Tibial artery (tissue), 4 donors: ENCODE measurements at regions not wholly inside any gene's neighbourhood (a gene's known extent, or its start where the extent isn't known, plus 50 kb on each side); places are given as distances from the start of the nearest gene placed in this dataset.

Experiments
- DNase-seq, 2 donors: peaks; one replicate each; pipeline ENCODE4 v3.0.0-alpha.2; 2019
- H3K27ac ChIP-seq, 2 donors: fragments of 200-600 bp; sonication (generic) in 1 of 2; 1 replicate in 1 of 2; 2 replicates in 1 of 2; pipeline ENCODE4 v1.5.1; 2018 to 2019; ENCODE audit warnings: mild to moderate bottlenecking in 1 of 2
- H3K27me3 ChIP-seq, 2 donors: fragments of 200-600 bp; sonication (generic) in 1 of 2; one replicate each; pipeline versions ENCODE4 v1.5.1 to v1.6.0; 2016 to 2019
- H3K36me3 ChIP-seq, 3 donors: fragments of 200-600 bp; sonication (generic) in 2 of 3; one replicate each; pipeline ENCODE4 v1.5.1; 2016 to 2019; ENCODE audit warnings: mild to moderate bottlenecking in 2 of 3
- H3K4me1 ChIP-seq, 4 donors: fragments of 200-600 bp; sonication (generic) in 2 of 4; 1 replicate in 3 of 4; 2 replicates in 1 of 4; pipeline ENCODE4 v1.5.1; 2016 to 2019
- H3K4me3 ChIP-seq, 2 donors: fragments of 200-600 bp; sonication (generic) in 1 of 2; 1 replicate in 1 of 2; 2 replicates in 1 of 2; pipeline ENCODE4 v1.5.1; 2018 to 2019; ENCODE audit warnings: mild to moderate bottlenecking in 2 of 2
- H3K9me3 ChIP-seq, 3 donors: fragments of 200-600 bp; sonication (generic) in 1 of 3; one replicate each; pipeline ENCODE4 v1.5.1; 2016 to 2019
- CTCF ChIP-seq, 2 experiments: fragments of 200-600 bp in 1 of 2; fragments of 450-650 bp in 1 of 2; IDR thresholded peaks; one replicate each; pipeline ENCODE4 v1.5.1; 2017 to 2019; ENCODE audit warnings: antibody characterized with exemption in 2 of 2, mild to moderate bottlenecking in 1 of 2, moderate library complexity in 1 of 2
- intact Hi-C: fragments of 100-400 bp; cut with DNase I; formaldehyde crosslinking; loops from one replicate; pipeline ENCODE4 v1.15.0; 2023; ENCODE audit warnings: low total_unique reads

DNA sequence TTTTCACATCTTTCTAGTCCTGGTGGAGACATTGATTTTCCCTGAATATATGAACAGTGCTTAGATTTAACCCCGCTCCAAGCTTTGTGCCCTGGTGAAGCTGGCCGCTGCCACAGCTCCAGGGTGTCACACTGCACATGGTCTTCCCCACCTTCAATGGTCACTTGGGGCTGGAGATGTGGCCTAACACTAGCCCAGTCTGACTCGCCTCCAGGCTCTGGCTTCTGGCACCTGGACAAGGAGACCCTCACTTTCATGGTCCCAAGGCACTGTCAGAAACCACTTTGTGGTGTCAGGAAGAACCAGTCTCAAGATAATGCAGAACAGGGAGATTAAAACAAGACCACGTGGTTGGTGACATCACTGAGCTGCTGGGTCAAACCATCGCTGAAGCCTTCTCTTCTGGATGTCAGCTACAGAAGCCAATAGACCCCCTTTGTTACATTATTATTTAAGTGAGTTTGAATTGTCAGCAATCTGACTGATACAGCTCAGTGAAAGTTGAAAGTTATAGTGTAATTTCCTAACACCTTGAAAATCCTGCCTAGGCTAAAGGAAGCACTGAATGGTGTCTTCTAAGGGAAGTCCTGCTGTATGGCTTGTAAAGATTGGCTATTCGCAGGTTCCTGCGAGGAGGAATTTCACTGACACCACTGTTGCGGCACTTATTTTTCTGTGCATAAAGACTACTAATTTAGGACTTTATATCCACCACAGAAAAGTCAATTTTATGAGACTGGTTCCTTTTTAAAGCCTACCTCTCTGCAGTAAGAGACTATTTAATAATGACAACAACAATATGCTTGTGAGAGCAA, 55.0 kb upstream of the CTDP1 start:
- DNase-seq = peak in 1 of 2 donors; percentile 25
- Histone ChIP-seq H3K9me3 (no peaks in the 10 kb centered on the region), H3K27me3 (peaks cover 0 to 6% of the 10 kb centered on the region in 2 donors), H3K4me1 (peaks cover 0 to 11% (median 6%) of the 10 kb centered on the region in 4 donors), H3K27ac (no peak overlapping the region), H3K4me3 (no peak overlapping the region), H3K36me3 (no peaks in the 10 kb centered on the region)
- TF ChIP-seq CTCF (IDR thresholded peaks at IDR 0.05) = no peak
- intact Hi-C loops = no loop called here

DNA sequence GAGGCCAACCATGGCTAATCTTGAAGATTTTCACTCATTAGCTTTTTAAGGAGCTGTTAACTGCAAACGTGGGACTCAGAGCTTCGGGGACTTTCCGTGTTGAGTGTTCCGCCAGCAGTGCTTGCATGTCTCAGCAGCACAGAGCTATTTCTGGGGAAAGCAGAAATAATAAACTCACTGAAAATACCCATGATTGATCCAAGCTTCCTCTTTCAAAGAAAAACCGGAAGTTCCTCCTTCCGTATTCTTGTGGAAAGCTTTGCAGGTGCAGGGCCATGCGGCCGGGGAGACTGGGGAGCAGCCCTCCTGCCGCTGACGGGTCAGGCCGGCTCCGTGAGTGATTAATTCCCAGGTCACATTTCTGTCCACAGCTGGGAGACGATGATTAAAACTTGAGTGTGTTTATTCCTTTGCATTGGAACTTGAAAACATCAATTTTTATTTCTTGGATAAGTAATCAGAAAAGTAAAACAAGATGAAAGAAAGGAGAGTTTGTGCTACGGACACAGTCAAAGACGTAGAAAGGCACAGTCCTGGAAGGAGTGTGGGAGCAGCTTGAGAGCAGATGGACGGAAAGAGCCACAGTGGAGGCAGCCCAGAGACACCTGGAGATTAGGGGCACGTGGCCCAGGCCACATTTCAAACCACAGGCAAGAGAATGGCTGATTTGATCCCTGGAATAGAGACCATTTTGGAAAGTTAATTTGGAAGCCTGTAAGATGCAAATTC, 54.2 kb upstream of the CTDP1 start:
- Histone ChIP-seq H3K4me3 (no peak overlapping the region), H3K9me3 (no peaks in the 10 kb centered on the region), H3K27me3 (peaks cover 0 to 6% of the 10 kb centered on the region in 2 donors), H3K36me3 (no peaks in the 10 kb centered on the region), H3K4me1 (peaks cover 0 to 11% (median 6%) of the 10 kb centered on the region in 4 donors), H3K27ac (no peak overlapping the region)
- intact Hi-C loops = no loop called here
- TF ChIP-seq CTCF (IDR thresholded peaks at IDR 0.05) = no peak
- peak; percentile 40 to 63 for DNase-seq

DNA sequence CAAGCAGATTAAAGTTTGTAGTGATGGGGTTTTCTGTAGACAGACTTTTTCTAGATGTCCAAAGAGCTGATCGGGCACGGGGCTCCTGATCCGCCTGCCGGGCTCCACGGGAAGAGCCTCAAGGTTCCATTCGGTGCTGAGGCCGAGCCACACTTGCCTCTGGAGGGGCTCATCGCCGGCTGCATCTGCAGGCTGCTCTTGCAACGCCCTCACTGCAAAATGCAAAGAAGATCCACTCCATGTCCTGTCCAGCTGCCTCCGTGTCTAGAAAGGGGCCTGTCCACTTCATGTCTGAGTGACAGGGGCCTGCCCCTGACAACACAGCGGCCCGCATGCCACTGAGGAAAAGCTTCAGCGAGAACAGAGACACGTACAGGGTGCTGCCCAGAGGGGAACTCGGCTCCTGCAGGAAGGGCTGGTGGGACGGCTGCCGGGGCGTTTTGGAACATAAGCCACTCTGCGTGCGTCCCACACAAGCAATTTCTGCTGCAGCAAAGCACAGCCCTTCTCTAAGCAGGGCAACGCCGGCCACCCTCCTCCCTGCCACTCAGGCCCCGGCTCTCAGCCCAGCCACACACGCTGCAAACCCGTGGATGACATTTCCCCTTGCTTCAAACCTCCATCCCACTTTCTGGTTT, 53.6 kb upstream of the CTDP1 start:
- no peak overlapping the region for H3K27ac ChIP-seq
- H3K27me3 ChIP-seq = peaks cover 0 to 6% of the 10 kb centered on the region in 2 donors
- no peak for TF ChIP-seq CTCF (IDR thresholded peaks at IDR 0.05)
- H3K4me3 ChIP-seq = no peak overlapping the region
- peaks cover 0 to 11% (median 6%) of the 10 kb centered on the region in 4 donors for H3K4me1 ChIP-seq
- no peaks in the 10 kb centered on the region for H3K9me3 ChIP-seq
- peak in 1 of 2 donors; percentile 51 for DNase-seq
- intact Hi-C loops = no loop called here
- H3K36me3 ChIP-seq = no peaks in the 10 kb centered on the region

- no peaks in the 10 kb centered on the region for H3K36me3 ChIP-seq
- no peak overlapping the region for H3K4me3 ChIP-seq
- no peak overlapping the region for H3K27ac ChIP-seq
- intact Hi-C loops = no loop called here
- peaks cover 0 to 11% (median 6%) of the 10 kb centered on the region in 4 donors for H3K4me1 ChIP-seq
- no peaks in the 10 kb centered on the region for H3K9me3 ChIP-seq
- TF ChIP-seq CTCF (IDR thresholded peaks at IDR 0.05) = no peak
- DNase-seq = peak in 1 of 2 donors; percentile 56
- peaks cover 0 to 6% of the 10 kb centered on the region in 2 donors for H3K27me3 ChIP-seq
Measured at GRCh38 chr18:79626905-79627749, 52.5 kb upstream of the CTDP1 start.

GRCh38 chr18:79627750-79628294, 51.8 kb upstream of the CTDP1 start:
- no peaks in the 10 kb centered on the region for H3K9me3 ChIP-seq
- peaks cover 0 to 11% (median 6%) of the 10 kb centered on the region in 4 donors for H3K4me1 ChIP-seq
- no peak overlapping the region for H3K27ac ChIP-seq
- H3K36me3 ChIP-seq = no peaks in the 10 kb centered on the region
- no peak overlapping the region for H3K4me3 ChIP-seq
- TF ChIP-seq CTCF (IDR thresholded peaks at IDR 0.05) = no peak
- peak in 1 of 2 donors; percentile 31 for DNase-seq
- peaks cover 0 to 6% of the 10 kb centered on the region in 2 donors for H3K27me3 ChIP-seq
- intact Hi-C loops = no loop called here
